H1 (cell line): ENCODE measurements at regions not wholly inside any gene's neighbourhood (a gene's known extent, or its start where the extent isn't known, plus 50 kb on each side); places are given as distances from the start of the nearest gene placed in this dataset.

Source experiments
- CTCF ChIA-PET: fragments of 300-600 bp; sonication (Branson Sonifier 250); formaldehyde crosslinking; loops from one replicate; lab custom pipeline; 2021; ENCODE audit not compliant: partially characterized antibody; lab: Charles Lee
- POLR2A ChIA-PET: fragments of 300-600 bp; sonication (Branson Sonifier 250); formaldehyde crosslinking; loops from one replicate; lab custom pipeline; 2021; ENCODE audit warnings: inconsistent platforms; ENCODE audit not compliant: partially characterized antibody; lab: Charles Lee
- DNase-seq, 2 experiments: peaks; one replicate each; pipeline versions ENCODE4 v3.0.0 to v3.0.0-alpha.2; 2010 to 2022; ENCODE audit warnings: low spot score in 2 of 2, low read depth in 1 of 2, mixed read lengths in 1 of 2
- FAIRE-seq: peaks from 2 replicates; lab custom pipeline; 2011; peaks lifted over from hg19 to GRCh38; lab: Jason Lieb, UNC
- H2AFZ ChIP-seq: 2 replicates; pipeline ENCODE4 v1.8.1; 2012; ENCODE audit warnings: low read length, inconsistent platforms
- H2AK5ac ChIP-seq: 2 replicates; pipeline ENCODE4 v1.6.1; 2013; ENCODE audit warnings: low read depth, low read length
- H2BK120ac ChIP-seq: replicated peaks from 2 replicates; pipeline ENCODE3; 2013; ENCODE audit warnings: low read depth, low read length, inconsistent platforms
- H2BK12ac ChIP-seq: 2 replicates; pipeline ENCODE4 v1.6.1; 2013; ENCODE audit warnings: low read depth, low read length
- H2BK15ac ChIP-seq: 2 replicates; pipeline ENCODE4 v1.6.1; 2013; ENCODE audit warnings: low read length
- H2BK20ac ChIP-seq: 2 replicates; pipeline ENCODE4 v1.6.1; 2013; ENCODE audit warnings: low read length
- H2BK5ac ChIP-seq: 2 replicates; pipeline ENCODE4 v1.6.1; 2013; ENCODE audit warnings: low read depth, low read length
- H3K14ac ChIP-seq: 2 replicates; pipeline ENCODE4 v1.6.1; 2013; ENCODE audit warnings: inconsistent platforms; ENCODE audit not compliant: insufficient read length
- H3K18ac ChIP-seq: 2 replicates; pipeline ENCODE4 v1.6.1; 2013; ENCODE audit warnings: low read length; ENCODE audit errors: extremely low read depth
- H3K23ac ChIP-seq: 2 replicates; pipeline ENCODE4 v1.6.1; 2013; ENCODE audit warnings: inconsistent platforms; ENCODE audit not compliant: insufficient read length
- H3K23me2 ChIP-seq: 2 replicates; pipeline ENCODE4 v1.6.1; 2013; ENCODE audit warnings: low read depth, low read length
- H3K27ac ChIP-seq: 2 replicates; pipeline ENCODE4 v1.6.1; 2011; ENCODE audit warnings: low read depth, low read length, inconsistent platforms
- H3K27me3 ChIP-seq, 4 experiments: replicated peaks in 1 of 4; 1 replicate in 1 of 4; 2 replicates in 3 of 4; pipeline versions ENCODE4 v1.6.1 to v1.8.1; 2011 to 2013; ENCODE audit warnings: low read length in 3 of 4, mild to moderate bottlenecking in 3 of 4, inconsistent platforms in 2 of 4, mixed read lengths in 2 of 4, moderate library complexity in 1 of 4; ENCODE audit not compliant: control insufficient read depth in 3 of 4, insufficient read depth in 3 of 4; ENCODE audit errors: extremely low read depth in 1 of 4
- H3K36me3 ChIP-seq, 4 experiments: 2 replicates each; pipeline versions ENCODE4 v1.6.1 to v1.8.1; 2011 to 2013; ENCODE audit warnings: mild to moderate bottlenecking in 4 of 4, low read length in 3 of 4, moderate library complexity in 2 of 4, control low read depth in 1 of 4, inconsistent platforms in 1 of 4; ENCODE audit not compliant: insufficient read depth in 4 of 4, control insufficient read depth in 2 of 4
- H3K4ac ChIP-seq: replicated peaks from 2 replicates; pipeline ENCODE3; 2013; ENCODE audit warnings: low read length, low read depth, mixed read lengths, inconsistent platforms; ENCODE audit not compliant: insufficient read length
- H3K4me1 ChIP-seq, 4 experiments: replicated peaks in 1 of 4; 1 replicate in 1 of 4; 2 replicates in 3 of 4; pipeline versions ENCODE4 v1.6.1 to v1.8.1; 2011 to 2013; ENCODE audit warnings: low read length in 3 of 4, inconsistent platforms in 2 of 4, mixed read lengths in 1 of 4; ENCODE audit not compliant: insufficient read depth in 4 of 4, control insufficient read depth in 3 of 4
- H3K4me2 ChIP-seq, 2 experiments: 2 replicates each; pipeline versions ENCODE4 v1.6.1 to v1.8.1; 2011 to 2013; ENCODE audit warnings: low read depth in 2 of 2, low read length in 2 of 2, control low read depth in 1 of 2, inconsistent platforms in 1 of 2, mild to moderate bottlenecking in 1 of 2; ENCODE audit not compliant: insufficient read depth in 1 of 2
- H3K4me3 ChIP-seq, 4 experiments: fragments of 200-600, 300-600 bp in 1 of 4; sonication (generic), shearing (Covaris generic), sonication (Bioruptor Twin) in 1 of 4; 2 replicates each; pipeline versions ENCODE4 v1.5.1 to v1.8.1; 2011 to 2016; ENCODE audit warnings: low read length in 4 of 4, low read depth in 3 of 4, control low read depth in 2 of 4, inconsistent platforms in 2 of 4, mild to moderate bottlenecking in 2 of 4, mixed read lengths in 1 of 4, moderate library complexity in 1 of 4; ENCODE audit not compliant: insufficient read depth in 2 of 4; ENCODE audit errors: extremely low read depth in 1 of 4
- H3K56ac ChIP-seq: replicated peaks from 2 replicates; pipeline ENCODE3; 2013; ENCODE audit warnings: low read depth, mild to moderate bottlenecking, mixed read lengths, low read length, inconsistent platforms; ENCODE audit not compliant: insufficient read length
- H3K79me1 ChIP-seq: 2 replicates; pipeline ENCODE4 v1.6.1; 2013; ENCODE audit warnings: low read depth, low read length, control low read depth
- H3K79me2 ChIP-seq, 2 experiments: 2 replicates each; pipeline versions ENCODE4 v1.6.1 to v1.8.1; 2012 to 2013; ENCODE audit warnings: low read length in 2 of 2, mild to moderate bottlenecking in 2 of 2, inconsistent platforms in 1 of 2; ENCODE audit not compliant: insufficient read depth in 2 of 2, control insufficient read depth in 1 of 2
- H3K9ac ChIP-seq, 4 experiments: replicated peaks in 1 of 4; 1 replicate in 1 of 4; 2 replicates in 3 of 4; pipeline versions ENCODE4 v1.6.1 to v1.8.1; 2011 to 2013; ENCODE audit warnings: low read depth in 3 of 4, low read length in 3 of 4, control low read depth in 2 of 4, mild to moderate bottlenecking in 2 of 4, moderate library complexity in 2 of 4, inconsistent platforms in 1 of 4; ENCODE audit errors: extremely low read depth in 1 of 4
- H3K9me3 ChIP-seq, 2 experiments: 2 replicates each; pipeline versions ENCODE4 v1.6.1 to v1.8.1; 2012 to 2013; ENCODE audit warnings: mild to moderate bottlenecking in 2 of 2, moderate library complexity in 2 of 2, control low read depth in 1 of 2, inconsistent platforms in 1 of 2, low read depth in 1 of 2, low read length in 1 of 2, mixed read lengths in 1 of 2; ENCODE audit not compliant: insufficient read depth in 2 of 2
- H4K20me1 ChIP-seq, 2 experiments: replicated peaks in 1 of 2; 2 replicates each; pipeline versions ENCODE3 to v1.8.1; 2011 to 2013; ENCODE audit warnings: inconsistent platforms in 2 of 2, low read length in 2 of 2, mild to moderate bottlenecking in 1 of 2; ENCODE audit not compliant: insufficient read depth in 2 of 2, control insufficient read depth in 1 of 2
- H4K5ac ChIP-seq: 2 replicates; pipeline ENCODE4 v1.6.1; 2013; ENCODE audit warnings: low read length, low read depth, mixed read lengths, inconsistent platforms; ENCODE audit not compliant: insufficient read length
- H4K8ac ChIP-seq: 2 replicates; pipeline ENCODE4 v1.8.0; 2013; ENCODE audit warnings: mild to moderate bottlenecking, moderate library complexity, low read length, inconsistent platforms; ENCODE audit not compliant: insufficient read depth; ENCODE audit errors: extremely low read depth
- H4K91ac ChIP-seq: replicated peaks from 2 replicates; pipeline ENCODE3; 2013; ENCODE audit warnings: low read length, mixed read lengths, inconsistent platforms; ENCODE audit not compliant: insufficient read length
- CHD2 ChIP-seq: IDR thresholded peaks from 2 replicates; pipeline ENCODE4 v1.6.1; 2012; ENCODE audit warnings: low read length, improper control_type of control experiment
- SIN3A ChIP-seq, 2 experiments: IDR thresholded peaks in 1 of 2; conservative IDR thresholded peaks in 1 of 2; 2 replicates each; pipeline ENCODE4 v1.6.1; 2011 to 2012; ENCODE audit warnings: low read length in 2 of 2, improper control_type of control experiment in 1 of 2, low read depth in 1 of 2, mild to moderate bottlenecking in 1 of 2
- SP4 ChIP-seq: IDR thresholded peaks from 2 replicates; pipeline ENCODE4 v1.6.1; 2012; ENCODE audit warnings: low read length, inconsistent platforms
- YY1 ChIP-seq: IDR thresholded peaks from 2 replicates; pipeline ENCODE4 v1.6.1; 2011; ENCODE audit warnings: low read depth, mild to moderate bottlenecking, low read length
- WGBS, 2 experiments: shearing (Covaris generic) in 1 of 2; methylation state at CpG; one replicate each; pipeline versions ENCODE4 v1.1.6 to v1.1.7; 2013 to 2015; ENCODE audit warnings: low lambda C conversion rate in 2 of 2, mixed read lengths in 2 of 2, inconsistent platforms in 1 of 2, low coverage in 1 of 2, missing lambda C conversion rate in 1 of 2; ENCODE audit not compliant: insufficient replicate concordance in 2 of 2, insufficient coverage in 1 of 2, insufficient read length in 1 of 2; ENCODE audit errors: extremely low coverage in 1 of 2, missing lambda C conversion rate in 1 of 2; 5-methylcytosine and 5-hydroxymethylcytosine counted together

- H3K4me3 ChIP-seq: peak overlapping the region in 2 of 4 experiments; percentile 66 to 75; a peak in 5 of 8 replicates
- no peaks in the 10 kb centered on the region; a peak in 1 of 8 replicates for H3K36me3 ChIP-seq
- FAIRE-seq (no peak), DNase-seq (no peak)
- ChIA-PET CTCF (no interaction called here), POLR2A (no interaction called here)
- 6% methylated on average over 9 of the region's 9 CpGs; no CpG with 5 or more reads in 1 of the 2 experiments for WGBS, 2 experiments
- no peak overlapping the region for H2AK5ac ChIP-seq
- H3K4me1 ChIP-seq: peaks cover 7 to 20% (median 11%) of the 10 kb centered on the region in 4 experiments
- H3K79me1 ChIP-seq: no peaks in the 10 kb centered on the region
- H3K79me2 ChIP-seq: no peaks in the 10 kb centered on the region
- H4K20me1 ChIP-seq: peaks cover 5 to 8% of the 10 kb centered on the region in 2 experiments
- no peaks in the 10 kb centered on the region for H3K9me3 ChIP-seq
- H3K23ac ChIP-seq: no peak overlapping the region
- H2BK5ac ChIP-seq: no peak overlapping the region
- H3K9ac ChIP-seq: no peak overlapping the region
- no peak overlapping the region for H3K27ac ChIP-seq
- no peak overlapping the region for H4K91ac ChIP-seq
- H3K18ac ChIP-seq: no peak overlapping the region
- H3K27me3 ChIP-seq: peaks cover 43 to 76% (median 60%) of the 10 kb centered on the region in 4 experiments; a peak in 6 of 7 replicates
- no peak overlapping the region for H3K14ac ChIP-seq
- no peak overlapping the region for H4K8ac ChIP-seq
- H3K4ac ChIP-seq: no peak overlapping the region
- no peak overlapping the region for H2BK120ac ChIP-seq
- TF ChIP-seq SP4 (no peak), SIN3A (conservative IDR thresholded peaks at IDR 0.05 in 1 of 2, IDR thresholded peaks at IDR 0.05 in 1 of 2; ENCODE audit: low read depth in 1 of 2, low read length in 2 of 2) (no peak), CHD2 (no peak), YY1 (no peak)
- H2BK15ac ChIP-seq: peak overlapping the region; percentile 61; the same call in 1 of the 2 replicates
- no peak overlapping the region for H3K56ac ChIP-seq
- no peak overlapping the region for H4K5ac ChIP-seq
- peak overlapping the region; percentile 91 to 92 for H3K4me2 ChIP-seq
- H3K23me2 ChIP-seq: peaks cover 6% of the 10 kb centered on the region
- peak overlapping the region; percentile 11; the same call in 1 of the 2 replicates for H2BK12ac ChIP-seq
- H2BK20ac ChIP-seq: no peak overlapping the region
- H2AFZ ChIP-seq: no peak overlapping the region
Measured at GRCh38 chr7:25858200-25858524, 293.8 kb upstream of the NFE2L3 start.
